ENCODE measurements at regions not wholly inside any gene's neighbourhood (a gene's known extent, or its start where the extent isn't known, plus 50 kb on each side); places are given as distances from the start of the nearest gene placed in this dataset.

DNA sequence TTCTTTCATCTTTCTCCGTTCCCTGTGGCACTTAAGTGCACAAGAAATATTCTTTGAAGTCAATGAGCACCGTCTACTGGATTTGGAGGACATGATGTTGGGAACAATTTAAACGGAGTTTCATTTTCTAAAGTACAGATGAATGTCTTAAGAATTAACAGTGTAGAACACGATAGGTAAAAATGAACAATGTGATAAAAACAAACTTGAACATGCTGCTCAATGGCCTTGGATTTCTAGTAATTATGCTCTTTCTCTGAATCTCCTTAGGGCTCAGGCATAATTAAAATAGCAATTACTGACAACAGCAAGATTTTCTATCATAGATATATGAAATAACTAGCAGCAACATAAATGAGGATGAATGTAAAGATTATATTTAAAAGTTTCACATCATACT lies 142.2 kb upstream of the CDH6 start:
- dilution Hi-C loops (cut with MboI; ENCODE audit: extremely low pct_ligation_motif_present, low sequenced_read_pairs): no loop called here
- Histone ChIP-seq H3K9me1 (replicated peaks; ENCODE audit: control insufficient read depth, extremely low read depth, insufficient read depth, low read length) (no peaks in the 10 kb centered on the region), H3K9ac (replicated peaks; ENCODE audit: extremely low read depth, insufficient read depth, low read length) (no peak overlapping the region), H3K4me3 (replicated peaks in 1 of 3; ENCODE audit: insufficient read depth in 1 of 3, low read depth in 1 of 3, low read length in 3 of 3) (no peak overlapping the region), H3K27ac (ENCODE audit: insufficient read depth, low read depth, low read length) (no peak overlapping the region), H3K4me2 (ENCODE audit: insufficient read depth, low read length) (no peak overlapping the region), H3K4me1 (ENCODE audit: control insufficient read depth, extremely low read depth, insufficient read depth, low read length) (no peaks in the 10 kb centered on the region), H3K27me3 (ENCODE audit: control insufficient read depth in 2 of 2, insufficient read depth in 2 of 2, low read length in 2 of 2) (no peaks in the 10 kb centered on the region), H4K20me1 (replicated peaks; ENCODE audit: control insufficient read depth, extremely low read depth, insufficient read depth, low read length) (no peaks in the 10 kb centered on the region), H3K9me3 (replicated peaks; ENCODE audit: control insufficient read depth, insufficient read depth, low read length) (no peaks in the 10 kb centered on the region), H3K36me3 (ENCODE audit: control insufficient read depth in 2 of 2, extremely low read depth in 1 of 2, insufficient read depth in 2 of 2, low read length in 2 of 2) (no peaks in the 10 kb centered on the region), H2AFZ (ENCODE audit: low read depth, low read length) (no peak overlapping the region), H3K79me2 (ENCODE audit: control insufficient read depth, insufficient read depth, low read length) (no peaks in the 10 kb centered on the region)
- intact Hi-C loops (cut with micrococcal nuclease): no loop called here
- CTCF ChIA-PET: no interaction called here
- TF ChIP-seq POLR2AphosphoS5 (IDR thresholded peaks at IDR 0.05; ENCODE audit: insufficient read depth, low read depth, low read length) (no peak), GATA2 (IDR thresholded peaks at IDR 0.05; ENCODE audit: insufficient read depth, insufficient read length, low read depth, low read length) (no peak), JUN (IDR thresholded peaks at IDR 0.05; ENCODE audit: borderline replicate concordance, insufficient read depth, insufficient read length, low read depth) (no peak), EZH2 (IDR thresholded peaks at IDR 0.05; ENCODE audit: borderline replicate concordance, low read depth, low read length, severe bottlenecking) (no peak), FOS (IDR thresholded peaks at IDR 0.05; ENCODE audit: borderline replicate concordance, insufficient read depth, low read length) (no peak), MYC (IDR thresholded peaks at IDR 0.05; ENCODE audit: low read depth, low read length) (no peak), POLR2A (IDR thresholded peaks at IDR 0.05; ENCODE audit: low read depth, low read length) (no peak)
- TF ChIP-seq, protein P1, sequence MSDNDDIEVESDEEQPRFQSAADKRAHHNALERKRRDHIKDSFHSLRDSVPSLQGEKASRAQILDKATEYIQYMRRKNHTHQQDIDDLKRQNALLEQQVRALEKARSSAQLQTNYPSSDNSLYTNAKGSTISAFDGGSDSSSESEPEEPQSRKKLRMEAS (IDR thresholded peaks at IDR 0.05; ENCODE audit: insufficient read depth, insufficient read length): no peak
- TF ChIP-seq, protein P2, sequence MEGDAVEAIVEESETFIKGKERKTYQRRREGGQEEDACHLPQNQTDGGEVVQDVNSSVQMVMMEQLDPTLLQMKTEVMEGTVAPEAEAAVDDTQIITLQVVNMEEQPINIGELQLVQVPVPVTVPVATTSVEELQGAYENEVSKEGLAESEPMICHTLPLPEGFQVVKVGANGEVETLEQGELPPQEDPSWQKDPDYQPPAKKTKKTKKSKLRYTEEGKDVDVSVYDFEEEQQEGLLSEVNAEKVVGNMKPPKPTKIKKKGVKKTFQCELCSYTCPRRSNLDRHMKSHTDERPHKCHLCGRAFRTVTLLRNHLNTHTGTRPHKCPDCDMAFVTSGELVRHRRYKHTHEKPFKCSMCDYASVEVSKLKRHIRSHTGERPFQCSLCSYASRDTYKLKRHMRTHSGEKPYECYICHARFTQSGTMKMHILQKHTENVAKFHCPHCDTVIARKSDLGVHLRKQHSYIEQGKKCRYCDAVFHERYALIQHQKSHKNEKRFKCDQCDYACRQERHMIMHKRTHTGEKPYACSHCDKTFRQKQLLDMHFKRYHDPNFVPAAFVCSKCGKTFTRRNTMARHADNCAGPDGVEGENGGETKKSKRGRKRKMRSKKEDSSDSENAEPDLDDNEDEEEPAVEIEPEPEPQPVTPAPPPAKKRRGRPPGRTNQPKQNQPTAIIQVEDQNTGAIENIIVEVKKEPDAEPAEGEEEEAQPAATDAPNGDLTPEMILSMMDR (IDR thresholded peaks at IDR 0.05; ENCODE audit: extremely low read depth in 1 of 2, insufficient read depth in 1 of 2, low read depth in 1 of 2, low read length in 2 of 2): no peak
- FAIRE-seq (no peak), DNase-seq (ENCODE audit: low read depth, low spot score) (no peak)
- POLR2A ChIA-PET: no interaction called here
- no TSS peak for BruUV-seq (replicated peaks)

Data from endothelial cell of umbilical vein (primary cell).